ENCODE measurements at regions not wholly inside any gene's neighbourhood (a gene's known extent, or its start where the extent isn't known, plus 50 kb on each side); places are given as distances from the start of the nearest gene placed in this dataset.

DNA sequence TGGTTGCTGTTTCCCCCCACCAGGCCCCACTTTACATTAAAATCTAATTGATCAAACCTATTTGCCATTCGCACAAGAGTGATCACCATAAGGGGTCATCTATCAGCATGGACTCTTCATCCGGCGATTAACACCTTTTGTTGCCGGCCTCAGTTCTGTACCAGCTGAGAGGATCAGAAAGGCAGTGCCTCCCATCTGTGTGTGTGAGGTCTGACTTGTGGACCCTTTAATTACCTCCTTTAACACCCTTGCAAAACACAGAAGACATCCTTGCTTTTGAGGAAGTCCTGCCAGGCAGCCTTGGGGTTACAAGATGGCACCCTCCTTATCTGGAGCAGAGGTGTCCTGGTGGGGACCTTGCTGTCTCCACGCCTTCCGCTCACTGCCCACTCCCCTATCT is 77.2 kb upstream of the IRX3 start:
- H2AFZ ChIP-seq = no peak overlapping the region
- no peaks in the 10 kb centered on the region for H3K79me2 ChIP-seq
- H3K27ac ChIP-seq = no peak overlapping the region
- TF ChIP-seq, protein P1, sequence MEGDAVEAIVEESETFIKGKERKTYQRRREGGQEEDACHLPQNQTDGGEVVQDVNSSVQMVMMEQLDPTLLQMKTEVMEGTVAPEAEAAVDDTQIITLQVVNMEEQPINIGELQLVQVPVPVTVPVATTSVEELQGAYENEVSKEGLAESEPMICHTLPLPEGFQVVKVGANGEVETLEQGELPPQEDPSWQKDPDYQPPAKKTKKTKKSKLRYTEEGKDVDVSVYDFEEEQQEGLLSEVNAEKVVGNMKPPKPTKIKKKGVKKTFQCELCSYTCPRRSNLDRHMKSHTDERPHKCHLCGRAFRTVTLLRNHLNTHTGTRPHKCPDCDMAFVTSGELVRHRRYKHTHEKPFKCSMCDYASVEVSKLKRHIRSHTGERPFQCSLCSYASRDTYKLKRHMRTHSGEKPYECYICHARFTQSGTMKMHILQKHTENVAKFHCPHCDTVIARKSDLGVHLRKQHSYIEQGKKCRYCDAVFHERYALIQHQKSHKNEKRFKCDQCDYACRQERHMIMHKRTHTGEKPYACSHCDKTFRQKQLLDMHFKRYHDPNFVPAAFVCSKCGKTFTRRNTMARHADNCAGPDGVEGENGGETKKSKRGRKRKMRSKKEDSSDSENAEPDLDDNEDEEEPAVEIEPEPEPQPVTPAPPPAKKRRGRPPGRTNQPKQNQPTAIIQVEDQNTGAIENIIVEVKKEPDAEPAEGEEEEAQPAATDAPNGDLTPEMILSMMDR (IDR thresholded peaks at IDR 0.05) = no peak
- H3K4me2 ChIP-seq (ENCODE audit: low read length) = no peak overlapping the region
- H3K9ac ChIP-seq = no peak overlapping the region
- no peaks in the 10 kb centered on the region for H3K9me3 ChIP-seq (ENCODE audit: control insufficient read depth, low read length)
- H3K4me3 ChIP-seq (ENCODE audit: low read depth, low read length) = no peak overlapping the region
- H3K4me1 ChIP-seq = no peaks in the 10 kb centered on the region
- no peaks in the 10 kb centered on the region for H3K27me3 ChIP-seq (ENCODE audit: control insufficient read depth, insufficient read depth, low read length)
- H3K36me3 ChIP-seq (ENCODE audit: control insufficient read depth, insufficient read depth, low read length) = no peaks in the 10 kb centered on the region

DNA sequence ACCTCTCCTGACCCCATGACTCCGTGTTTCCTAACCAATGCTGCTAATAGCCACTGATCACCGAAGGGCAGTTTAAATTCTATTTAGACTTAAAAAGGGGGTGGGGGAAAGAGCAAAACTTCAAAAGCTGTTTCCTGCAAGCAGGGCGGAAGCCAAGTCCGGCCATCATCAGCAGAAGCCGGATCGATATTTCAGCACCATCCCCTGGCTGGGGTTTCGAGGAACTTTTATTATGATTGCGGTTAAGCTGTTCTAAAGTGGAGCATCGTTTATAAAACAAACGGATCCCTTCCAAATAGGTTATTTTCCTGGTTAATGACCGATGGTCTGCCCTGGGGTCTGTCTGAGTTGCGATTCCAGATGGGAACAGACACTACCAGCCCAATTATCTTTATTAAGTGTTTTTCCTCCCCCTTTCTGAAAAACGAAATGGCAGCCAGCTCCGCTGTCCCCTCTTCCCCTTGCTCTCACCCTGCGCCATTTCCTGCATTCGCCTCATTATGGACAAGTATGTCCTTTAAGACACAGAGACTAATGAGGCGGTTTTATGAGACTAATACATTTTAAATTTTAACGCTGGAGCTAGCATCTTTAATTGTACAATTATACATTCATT is 76.1 kb upstream of the IRX3 start:
- no peaks in the 10 kb centered on the region for H3K27me3 ChIP-seq (ENCODE audit: control insufficient read depth, insufficient read depth, low read length)

DNA sequence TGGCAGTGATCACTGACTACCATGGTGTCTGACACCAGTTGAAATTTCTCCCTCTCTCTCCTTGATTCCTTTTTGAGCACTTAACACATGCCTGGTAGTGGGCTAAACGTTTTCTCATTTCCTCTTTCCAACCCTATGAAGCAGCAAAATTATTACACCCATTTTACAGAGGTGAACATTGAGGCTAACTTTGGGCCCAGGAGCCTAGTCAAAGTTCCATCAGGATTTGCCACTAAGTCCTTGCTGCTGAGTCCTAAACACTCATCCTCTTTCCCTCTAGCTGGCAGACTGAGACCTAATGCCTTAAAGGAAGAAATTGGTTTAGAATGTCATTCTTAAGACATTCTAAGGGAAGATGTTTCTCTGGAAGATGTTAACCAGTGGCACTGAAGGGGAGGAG is 74.7 kb upstream of the IRX3 start:
- no peaks in the 10 kb centered on the region for H3K9me3 ChIP-seq (ENCODE audit: control insufficient read depth, low read length)
- no peak overlapping the region for H3K4me2 ChIP-seq (ENCODE audit: low read length)
- no peak overlapping the region for H2AFZ ChIP-seq
- H3K79me2 ChIP-seq = no peaks in the 10 kb centered on the region
- H3K27me3 ChIP-seq (ENCODE audit: control insufficient read depth, insufficient read depth, low read length) = no peaks in the 10 kb centered on the region
- H3K36me3 ChIP-seq (ENCODE audit: control insufficient read depth, insufficient read depth, low read length) = no peaks in the 10 kb centered on the region
- H3K9ac ChIP-seq = no peak overlapping the region
- H3K27ac ChIP-seq = no peak overlapping the region
- no peak overlapping the region for H3K4me3 ChIP-seq (ENCODE audit: low read depth, low read length)
- no peaks in the 10 kb centered on the region for H3K4me1 ChIP-seq
- TF ChIP-seq, protein P1 (IDR thresholded peaks at IDR 0.05) = no peak

More for the DNA sequence above, 76.1 kb upstream of the IRX3 start:
- H3K27ac ChIP-seq = no peak overlapping the region
- H3K9ac ChIP-seq = no peak overlapping the region
- no peak overlapping the region for H2AFZ ChIP-seq
- H3K36me3 ChIP-seq (ENCODE audit: control insufficient read depth, insufficient read depth, low read length) = no peaks in the 10 kb centered on the region
- H3K9me3 ChIP-seq (ENCODE audit: control insufficient read depth, low read length) = no peaks in the 10 kb centered on the region
- H3K4me1 ChIP-seq = no peaks in the 10 kb centered on the region
- H3K4me2 ChIP-seq (ENCODE audit: low read length) = no peak overlapping the region
- TF ChIP-seq, protein P1 (IDR thresholded peaks at IDR 0.05) = no peak
- no peak overlapping the region for H3K4me3 ChIP-seq (ENCODE audit: low read depth, low read length)
- no peaks in the 10 kb centered on the region for H3K79me2 ChIP-seq

DNA sequence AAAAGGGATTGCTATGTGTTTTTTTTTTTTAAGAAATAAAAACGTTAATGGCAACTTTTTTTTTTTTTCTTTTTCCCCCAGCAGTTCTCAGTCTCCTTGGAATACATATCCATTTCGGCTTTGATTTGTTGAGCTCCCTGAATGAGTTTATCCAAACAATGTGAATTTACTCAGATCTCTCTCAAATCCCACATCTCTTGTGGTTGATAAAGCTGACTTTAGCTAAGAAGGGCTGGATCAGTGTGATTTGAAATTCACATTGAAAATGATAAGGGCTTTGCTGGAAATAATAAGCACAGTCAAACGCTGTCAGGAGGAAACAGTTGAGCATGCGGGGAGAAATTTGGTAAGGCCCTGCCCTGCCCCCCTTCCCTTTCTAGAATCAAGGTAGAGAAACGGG is 74.1 kb upstream of the IRX3 start:
- no peak overlapping the region for H3K4me3 ChIP-seq (ENCODE audit: low read depth, low read length)
- no peaks in the 10 kb centered on the region for H3K27me3 ChIP-seq (ENCODE audit: control insufficient read depth, insufficient read depth, low read length)
- H3K4me2 ChIP-seq (ENCODE audit: low read length) = no peak overlapping the region
- no peaks in the 10 kb centered on the region for H3K36me3 ChIP-seq (ENCODE audit: control insufficient read depth, insufficient read depth, low read length)
- H3K9ac ChIP-seq = no peak overlapping the region
- H3K27ac ChIP-seq = no peak overlapping the region
- H2AFZ ChIP-seq = peak overlapping the region; percentile 40
- no peaks in the 10 kb centered on the region for H3K79me2 ChIP-seq
- TF ChIP-seq, protein P1 (IDR thresholded peaks at IDR 0.05) = no peak
- no peaks in the 10 kb centered on the region for H3K4me1 ChIP-seq
- no peaks in the 10 kb centered on the region for H3K9me3 ChIP-seq (ENCODE audit: control insufficient read depth, low read length)

DNA sequence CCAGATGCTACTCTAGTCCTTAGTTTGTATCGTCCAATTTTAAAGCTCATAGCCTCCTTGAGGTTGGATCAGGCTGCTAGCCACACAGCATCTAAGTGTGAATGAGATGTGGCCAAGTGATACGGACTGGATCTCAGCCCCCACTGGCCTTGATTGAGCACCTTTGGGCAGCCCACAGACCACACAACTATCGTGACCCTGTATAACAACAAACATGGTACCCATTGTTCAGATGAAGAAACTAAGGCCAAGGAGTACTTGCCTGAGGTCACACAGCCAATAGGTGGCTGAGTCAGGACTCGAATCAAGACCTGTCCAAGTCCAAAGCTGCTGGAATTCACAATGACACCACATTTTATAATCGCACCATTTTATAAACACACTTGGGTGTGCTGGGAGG is 73.0 kb upstream of the IRX3 start:
- Histone ChIP-seq H3K27me3 (ENCODE audit: control insufficient read depth, insufficient read depth, low read length) (no peaks in the 10 kb centered on the region), H3K4me1 (no peaks in the 10 kb centered on the region)
- TF ChIP-seq, protein P1 (IDR thresholded peaks at IDR 0.05) = no peak

More for the DNA sequence above, 73.0 kb upstream of the IRX3 start:
- H3K4me2 ChIP-seq (ENCODE audit: low read length) = no peak overlapping the region
- no peak overlapping the region for H2AFZ ChIP-seq
- H3K79me2 ChIP-seq = no peaks in the 10 kb centered on the region
- H3K36me3 ChIP-seq (ENCODE audit: control insufficient read depth, insufficient read depth, low read length) = no peaks in the 10 kb centered on the region
- H3K9me3 ChIP-seq (ENCODE audit: control insufficient read depth, low read length) = no peaks in the 10 kb centered on the region
- no peak overlapping the region for H3K4me3 ChIP-seq (ENCODE audit: low read depth, low read length)
- H3K9ac ChIP-seq = no peak overlapping the region
- H3K27ac ChIP-seq = no peak overlapping the region
